PFSK-1 (cell line): ENCODE measurements at regions not wholly inside any gene's neighbourhood (a gene's known extent, or its start where the extent isn't known, plus 50 kb on each side); places are given as distances from the start of the nearest gene placed in this dataset.

ENCODE experiments used
- FOXP2 ChIP-seq: optimal IDR thresholded peaks from 2 replicates; pipeline ENCODE3; 2011; ENCODE audit warnings: borderline replicate concordance, control low read depth, inconsistent platforms; ENCODE audit not compliant: insufficient read depth; ENCODE audit errors: extremely low read length, extremely low read depth
- POLR2AphosphoS5 ChIP-seq: IDR thresholded peaks from 2 replicates; pipeline ENCODE4 v1.6.1; 2012; ENCODE audit warnings: low read depth, mild to moderate bottlenecking, control low read depth, low read length, moderate library complexity
- REST ChIP-seq, 2 experiments: IDR thresholded peaks; 2 replicates each; pipeline versions ENCODE4 v1.6.1 to v1.8.0; 2011 to 2012; ENCODE audit warnings: low read depth in 2 of 2, low read length in 2 of 2, control low read depth in 1 of 2, inconsistent platforms in 1 of 2, mild to moderate bottlenecking in 1 of 2, moderate library complexity in 1 of 2; ENCODE audit not compliant: insufficient read depth in 1 of 2
- SIN3A ChIP-seq: IDR thresholded peaks from 2 replicates; pipeline ENCODE4 v1.6.1; 2012; ENCODE audit warnings: mild to moderate bottlenecking, low read length, moderate library complexity, borderline replicate concordance; ENCODE audit not compliant: insufficient read depth
- TAF1 ChIP-seq: IDR thresholded peaks from 2 replicates; pipeline ENCODE4 v1.6.1; 2012; ENCODE audit warnings: low read length, control low read depth, borderline replicate concordance; ENCODE audit not compliant: insufficient read depth

GRCh38 chrX:150159537-150159936 is 203.6 kb upstream of the MAMLD1 start:
- TF ChIP-seq TAF1 (no peak), SIN3A (no peak), POLR2AphosphoS5 (no peak), REST (IDR thresholded peaks at IDR 0.05; ENCODE audit: insufficient read depth in 1 of 2, low read depth in 2 of 2, low read length in 2 of 2) (no peak), FOXP2 (no peak)

DNA sequence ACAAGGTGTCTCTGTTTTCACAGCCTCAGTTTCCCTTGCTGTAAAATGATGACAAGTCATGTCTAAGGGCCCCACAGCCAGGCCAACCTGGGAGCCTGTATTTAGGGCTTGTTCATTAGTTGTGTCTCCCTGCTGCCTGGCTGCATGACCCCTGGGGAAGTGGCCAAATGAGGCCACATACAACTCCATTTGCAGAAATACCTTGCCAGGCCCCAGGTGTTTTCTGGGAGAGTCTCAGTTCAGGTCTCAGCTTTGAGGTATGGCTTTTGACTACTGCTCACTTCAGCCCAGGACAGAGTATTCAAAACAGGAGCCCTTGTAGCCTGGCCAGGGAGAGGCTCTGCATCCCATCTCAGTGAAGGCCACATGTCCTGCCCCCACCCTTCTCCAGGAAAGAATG is 202.5 kb upstream of the MAMLD1 start:
- TF ChIP-seq SIN3A (no peak), REST (IDR thresholded peaks at IDR 0.05; ENCODE audit: insufficient read depth in 1 of 2, low read depth in 2 of 2, low read length in 2 of 2) (no peak), TAF1 (no peak), POLR2AphosphoS5 (no peak), FOXP2 (no peak)

- TF ChIP-seq POLR2AphosphoS5, result no peak
- TF ChIP-seq TAF1, result no peak
- no peak for TF ChIP-seq FOXP2
- no peak for TF ChIP-seq REST (IDR thresholded peaks at IDR 0.05; ENCODE audit: insufficient read depth in 1 of 2, low read depth in 2 of 2, low read length in 2 of 2)
- no peak for TF ChIP-seq SIN3A
Observed at GRCh38 chrX:150161193-150161592, 201.9 kb upstream of the MAMLD1 start.

DNA sequence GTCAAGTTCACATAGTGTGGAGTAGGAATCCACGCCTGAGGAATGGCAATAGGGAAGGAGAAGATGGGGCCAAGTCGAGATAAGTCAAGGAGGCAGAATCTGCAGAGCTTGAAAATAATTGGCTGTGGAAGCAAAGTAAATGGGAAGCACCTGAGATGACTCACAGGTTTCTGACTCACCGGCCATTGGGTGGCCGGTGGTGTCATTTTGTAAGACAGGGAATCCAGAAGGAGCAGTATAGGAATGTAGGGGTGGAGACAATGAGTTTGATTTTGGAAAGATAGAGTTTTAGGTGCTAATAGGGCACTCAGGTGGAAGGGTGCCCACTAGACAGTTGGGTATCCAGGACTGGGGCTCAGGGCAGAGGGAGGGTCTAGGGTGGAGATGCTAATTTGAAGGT is 201.0 kb upstream of the MAMLD1 start:
- TF ChIP-seq POLR2AphosphoS5, result no peak
- no peak for TF ChIP-seq TAF1

DNA sequence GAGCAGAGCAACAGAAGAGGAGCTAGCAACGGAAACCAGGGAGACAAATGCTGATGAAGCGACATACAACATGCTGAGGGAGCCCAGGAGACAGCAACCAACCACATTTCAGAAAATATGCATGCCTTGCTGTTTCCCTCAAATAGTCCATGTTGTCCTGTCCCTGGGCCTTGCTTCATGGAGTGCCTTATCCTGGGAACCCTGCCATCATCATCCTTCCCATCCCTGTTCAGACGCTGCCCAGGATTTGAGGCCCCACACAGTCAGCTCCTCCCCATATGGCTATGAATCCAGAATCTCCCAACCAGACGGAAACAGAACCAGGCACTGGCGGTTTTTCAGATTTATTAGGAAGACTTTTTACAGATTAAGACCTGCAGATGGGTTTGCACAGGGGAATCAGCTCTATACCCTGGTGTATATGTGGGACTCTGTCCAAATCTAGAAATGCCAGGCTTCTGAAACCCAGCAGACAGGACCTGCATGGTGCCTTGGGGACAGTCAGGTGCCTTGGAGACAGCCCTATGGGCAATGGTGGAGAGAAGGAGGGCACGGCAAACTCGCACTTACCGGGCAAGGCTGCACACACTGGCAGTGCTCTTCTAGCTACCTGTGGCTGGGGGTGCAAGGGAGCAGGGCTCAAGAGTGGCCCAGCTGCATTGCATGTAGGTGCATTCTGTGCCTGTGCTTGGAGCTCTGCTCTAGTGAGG is 199.7 kb upstream of the MAMLD1 start:
- TF ChIP-seq POLR2AphosphoS5, result no peak
- TF ChIP-seq SIN3A, result no peak
- TF ChIP-seq REST (IDR thresholded peaks at IDR 0.05; ENCODE audit: insufficient read depth in 1 of 2, low read depth in 2 of 2, low read length in 2 of 2), result no peak
- TF ChIP-seq FOXP2, result no peak
- TF ChIP-seq TAF1, result no peak
